Neural crest cell (in vitro differentiated cells): ENCODE measurements at regions not wholly inside any gene's neighbourhood (a gene's known extent, or its start where the extent isn't known, plus 50 kb on each side); places are given as distances from the start of the nearest gene placed in this dataset.

Experiments used
- DNase-seq: peaks from one replicate; pipeline ENCODE4 v3.0.0; 2021; ENCODE audit warnings: low read depth, mixed read lengths, low spot score
- H3K27ac Mint-ChIP-seq: one replicate; pipeline ENCODE4 v1.8.0; 2021; ENCODE audit warnings: mild to moderate bottlenecking, mixed read lengths; ENCODE audit not compliant: unreplicated experiment
- H3K27me3 Mint-ChIP-seq: 2 replicates; pipeline ENCODE4 v1.8.0; 2021; ENCODE audit warnings: low read depth, mild to moderate bottlenecking, mixed read lengths
- H3K36me3 Mint-ChIP-seq: 2 replicates; pipeline ENCODE4 v1.8.0; 2021; ENCODE audit warnings: low read depth, mild to moderate bottlenecking, mixed read lengths
- H3K4me1 Mint-ChIP-seq: 2 replicates; pipeline ENCODE4 v1.8.0; 2021; ENCODE audit warnings: mixed read lengths
- H3K4me3 Mint-ChIP-seq: one replicate; pipeline ENCODE4 v1.8.0; 2021; ENCODE audit warnings: mild to moderate bottlenecking, mixed read lengths
- H3K9me3 Mint-ChIP-seq: 2 replicates; pipeline ENCODE4 v1.8.0; 2021; ENCODE audit warnings: mixed read lengths
- CTCF ChIP-seq: fragments of 200-600 bp; sonication (generic); conservative IDR thresholded peaks from 2 replicates; pipeline ENCODE4 v1.5.0; 2021; ENCODE audit warnings: antibody characterized with exemption, mild to moderate bottlenecking

- DNase-seq = no peak
- peaks cover 53% of the 10 kb centered on the region for H3K4me1 Mint-ChIP-seq
- H3K27ac Mint-ChIP-seq = no peak overlapping the region
- peaks cover 5% of the 10 kb centered on the region for H3K36me3 Mint-ChIP-seq
- peaks cover 2% of the 10 kb centered on the region for H3K9me3 Mint-ChIP-seq
- TF ChIP-seq CTCF = no peak
- peak overlapping the region; percentile 54 for H3K4me3 Mint-ChIP-seq
- H3K27me3 Mint-ChIP-seq = peaks cover 11% of the 10 kb centered on the region
Measured at GRCh38 chr16:87131996-87132345, 185.2 kb downstream of the C16orf95 start.

GRCh38 chr16:87132361-87133014 is 184.7 kb downstream of the C16orf95 start:
- Mint-ChIP-seq H3K36me3 (peaks cover 5% of the 10 kb centered on the region), H3K9me3 (peaks cover 2% of the 10 kb centered on the region), H3K27ac (peak overlapping the region; percentile 83), H3K27me3 (peaks cover 11% of the 10 kb centered on the region), H3K4me3 (peak overlapping the region; percentile 54), H3K4me1 (peaks cover 51% of the 10 kb centered on the region)
- DNase-seq = peak; percentile 54
- TF ChIP-seq CTCF = no peak

GRCh38 chr16:87133112-87133850 is 183.9 kb downstream of the C16orf95 start:
- TF ChIP-seq CTCF = no peak
- no peak for DNase-seq

GRCh38 chr16:87133966-87134627 is 183.1 kb downstream of the C16orf95 start:
- no peak for TF ChIP-seq CTCF
- H3K4me3 Mint-ChIP-seq = no peak overlapping the region
- DNase-seq = no peak
- peaks cover 51% of the 10 kb centered on the region for H3K4me1 Mint-ChIP-seq
- H3K27ac Mint-ChIP-seq = no peak overlapping the region
- peaks cover 5% of the 10 kb centered on the region for H3K36me3 Mint-ChIP-seq
- peaks cover 11% of the 10 kb centered on the region for H3K27me3 Mint-ChIP-seq
- H3K9me3 Mint-ChIP-seq = peaks cover 2% of the 10 kb centered on the region

More at GRCh38 chr16:87133112-87133850, 183.9 kb downstream of the C16orf95 start:
- H3K4me3 Mint-ChIP-seq = peak overlapping the region; percentile 28
- H3K9me3 Mint-ChIP-seq = peaks cover 2% of the 10 kb centered on the region
- no peak overlapping the region for H3K27ac Mint-ChIP-seq
- H3K27me3 Mint-ChIP-seq = peaks cover 11% of the 10 kb centered on the region
- peaks cover 51% of the 10 kb centered on the region for H3K4me1 Mint-ChIP-seq
- H3K36me3 Mint-ChIP-seq = peaks cover 5% of the 10 kb centered on the region

- Mint-ChIP-seq H3K4me3 (no peak overlapping the region), H3K4me1 (peaks cover 50% of the 10 kb centered on the region), H3K9me3 (peaks cover 2% of the 10 kb centered on the region), H3K36me3 (peaks cover 5% of the 10 kb centered on the region), H3K27ac (no peak overlapping the region), H3K27me3 (peaks cover 11% of the 10 kb centered on the region)
- no peak for DNase-seq
- TF ChIP-seq CTCF = no peak
Measured at GRCh38 chr16:87134628-87134995, 182.6 kb downstream of the C16orf95 start.
